Esophagus muscularis mucosa (tissue), 4 donors: ENCODE measurements at regions not wholly inside any gene's neighbourhood (a gene's known extent, or its start where the extent isn't known, plus 50 kb on each side); places are given as distances from the start of the nearest gene placed in this dataset.

Source experiments
- DNase-seq: peaks from one replicate; pipeline ENCODE4 v3.0.0-alpha.2; 2017; ENCODE audit errors: extremely low spot score
- H3K27ac ChIP-seq, 4 donors: fragments of 200-600 bp; sonication (generic); replicated peaks in 1 of 4; 1 replicate in 3 of 4; 2 replicates in 1 of 4; pipeline ENCODE4 v1.5.1; 2016 to 2019; ENCODE audit warnings: mild to moderate bottlenecking in 1 of 4
- H3K27me3 ChIP-seq, 4 donors: fragments of 200-600 bp; sonication (generic); one replicate each; pipeline versions ENCODE4 v1.5.1 to v1.6.0; 2016 to 2019
- H3K36me3 ChIP-seq, 4 donors: fragments of 200-600 bp; sonication (generic); one replicate each; pipeline ENCODE4 v1.5.1; 2016 to 2019
- H3K4me1 ChIP-seq, 4 donors: fragments of 200-600 bp; sonication (generic); one replicate each; pipeline ENCODE4 v1.5.1; 2016 to 2019
- H3K4me3 ChIP-seq, 4 donors: fragments of 200-600 bp; sonication (generic); 1 replicate in 2 of 4; 2 replicates in 2 of 4; pipeline ENCODE4 v1.5.1; 2016 to 2019; ENCODE audit warnings: mild to moderate bottlenecking in 4 of 4, moderate library complexity in 1 of 4
- H3K9me3 ChIP-seq, 4 donors: fragments of 200-600 bp; sonication (generic); 1 replicate in 3 of 4; 2 replicates in 1 of 4; pipeline ENCODE4 v1.5.1; 2016 to 2019
- EP300 ChIP-seq: sonication (generic); formaldehyde crosslinking; IDR thresholded peaks from one replicate; pipeline ENCODE4 v1.6.1; 2017; ENCODE audit warnings: antibody characterized with exemption
- POLR2A ChIP-seq: fragments of 450-650 bp; IDR thresholded peaks from one replicate; pipeline ENCODE4 v1.6.1; 2017; ENCODE audit warnings: antibody characterized with exemption, moderate library complexity, mild to moderate bottlenecking, low read depth
- POLR2AphosphoS5 ChIP-seq, 2 donors: sonication (generic); formaldehyde crosslinking; IDR thresholded peaks; one replicate each; pipeline ENCODE4 v1.6.1; 2017; ENCODE audit warnings: antibody characterized with exemption in 2 of 2
- WGBS: methylation state at CpG from one replicate; pipeline ENCODE4 v1.1.5; 2018; 5-methylcytosine and 5-hydroxymethylcytosine counted together
- intact Hi-C: fragments of 100-400 bp; cut with DNase I; formaldehyde crosslinking; loops from one replicate; pipeline ENCODE4 v1.15.1; 2023
- TF ChIP-seq, protein P1 (sequence below), 3 experiments: fragments of 200-600 bp in 2 of 3; fragments of 450-650 bp in 1 of 3; sonication (generic) in 2 of 3; IDR thresholded peaks; one replicate each; pipeline ENCODE4 v1.5.1; 2017 to 2019; ENCODE audit warnings: antibody characterized with exemption in 3 of 3, mild to moderate bottlenecking in 2 of 3, moderate library complexity in 1 of 3

DNA sequence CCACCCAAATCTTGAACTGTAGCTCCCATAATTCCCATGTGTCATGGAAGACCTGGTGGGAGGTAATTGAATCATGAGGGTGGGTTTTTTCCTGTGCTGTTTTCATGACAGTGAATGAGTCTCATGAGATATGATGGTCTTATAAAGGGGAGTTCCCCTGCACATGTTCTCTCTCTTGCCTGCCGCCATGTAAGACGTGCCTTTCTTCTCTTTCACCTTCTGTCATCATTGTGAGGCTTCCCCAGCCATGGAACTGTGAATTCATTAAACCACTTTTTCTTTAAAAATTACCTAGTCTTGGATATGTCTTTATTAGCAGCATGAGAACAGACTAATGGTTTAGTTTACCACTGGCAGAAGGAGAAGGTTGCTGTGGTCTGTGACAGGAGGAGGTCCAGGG lies 111.5 kb upstream of the RAB18 start:
- H3K4me3 ChIP-seq: no peak overlapping the region
- no peak overlapping the region for H3K27ac ChIP-seq
- no peaks in the 10 kb centered on the region for H3K36me3 ChIP-seq
- TF ChIP-seq POLR2A (no peak), POLR2AphosphoS5 (IDR thresholded peaks at IDR 0.05) (no peak), EP300 (no peak)
- TF ChIP-seq, protein P1, sequence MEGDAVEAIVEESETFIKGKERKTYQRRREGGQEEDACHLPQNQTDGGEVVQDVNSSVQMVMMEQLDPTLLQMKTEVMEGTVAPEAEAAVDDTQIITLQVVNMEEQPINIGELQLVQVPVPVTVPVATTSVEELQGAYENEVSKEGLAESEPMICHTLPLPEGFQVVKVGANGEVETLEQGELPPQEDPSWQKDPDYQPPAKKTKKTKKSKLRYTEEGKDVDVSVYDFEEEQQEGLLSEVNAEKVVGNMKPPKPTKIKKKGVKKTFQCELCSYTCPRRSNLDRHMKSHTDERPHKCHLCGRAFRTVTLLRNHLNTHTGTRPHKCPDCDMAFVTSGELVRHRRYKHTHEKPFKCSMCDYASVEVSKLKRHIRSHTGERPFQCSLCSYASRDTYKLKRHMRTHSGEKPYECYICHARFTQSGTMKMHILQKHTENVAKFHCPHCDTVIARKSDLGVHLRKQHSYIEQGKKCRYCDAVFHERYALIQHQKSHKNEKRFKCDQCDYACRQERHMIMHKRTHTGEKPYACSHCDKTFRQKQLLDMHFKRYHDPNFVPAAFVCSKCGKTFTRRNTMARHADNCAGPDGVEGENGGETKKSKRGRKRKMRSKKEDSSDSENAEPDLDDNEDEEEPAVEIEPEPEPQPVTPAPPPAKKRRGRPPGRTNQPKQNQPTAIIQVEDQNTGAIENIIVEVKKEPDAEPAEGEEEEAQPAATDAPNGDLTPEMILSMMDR (IDR thresholded peaks at IDR 0.05): no peak
- intact Hi-C loops: no loop called here
- H3K9me3 ChIP-seq: no peaks in the 10 kb centered on the region
- WGBS: 98% methylated on average over 2 of the region's 2 CpGs
- DNase-seq: no peak
- no peaks in the 10 kb centered on the region for H3K27me3 ChIP-seq
- H3K4me1 ChIP-seq: no peaks in the 10 kb centered on the region

DNA sequence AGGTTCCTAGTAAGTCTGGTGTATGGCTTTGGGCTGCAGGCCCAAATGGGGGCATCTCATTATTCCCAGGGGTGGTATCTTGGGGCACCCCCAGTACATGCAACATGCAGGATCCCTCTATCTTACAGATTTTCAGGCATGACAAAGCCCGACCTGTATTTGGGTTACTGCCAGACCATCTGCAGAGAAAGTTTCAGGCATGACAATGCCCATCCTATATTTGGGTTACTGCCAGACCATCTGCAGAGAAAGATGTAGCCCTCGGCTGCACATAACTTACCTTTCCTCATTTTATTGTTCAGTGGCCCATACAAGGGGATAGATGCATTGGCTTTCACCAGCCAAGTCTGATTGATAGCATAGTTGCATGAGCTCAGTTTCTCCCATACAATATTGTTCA lies 112.2 kb upstream of the RAB18 start:
- TF ChIP-seq EP300: no peak
- TF ChIP-seq, protein P1 (IDR thresholded peaks at IDR 0.05): no peak
- TF ChIP-seq POLR2A: no peak
- no peak for TF ChIP-seq POLR2AphosphoS5 (IDR thresholded peaks at IDR 0.05)

DNA sequence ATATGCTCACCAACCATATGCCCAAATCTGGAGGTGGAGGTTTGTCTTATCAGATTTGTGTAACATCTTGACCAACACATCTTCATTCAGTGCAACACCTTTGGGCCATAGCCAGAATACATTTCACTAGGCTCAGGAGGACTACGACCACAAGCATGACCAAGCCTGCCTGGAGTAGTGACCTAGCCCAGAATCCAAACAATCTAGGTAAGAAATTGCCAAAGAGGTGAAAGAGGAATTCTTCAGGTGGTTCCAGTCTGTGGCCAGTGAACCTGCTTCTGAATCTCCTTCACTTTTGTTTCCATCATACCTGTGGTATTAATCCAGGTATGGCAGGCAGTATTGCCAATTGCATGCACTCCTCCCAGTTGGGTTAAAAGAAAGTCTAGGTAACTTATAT lies 112.8 kb upstream of the RAB18 start:
- H3K27ac ChIP-seq: no peak overlapping the region
- no peak for DNase-seq
- intact Hi-C loops: no loop called here
- H3K4me1 ChIP-seq: no peaks in the 10 kb centered on the region
- 60% methylated on average over 1 of the region's 1 CpG for WGBS
- no peak overlapping the region for H3K4me3 ChIP-seq
- H3K9me3 ChIP-seq: no peaks in the 10 kb centered on the region
- no peaks in the 10 kb centered on the region for H3K36me3 ChIP-seq
- no peaks in the 10 kb centered on the region for H3K27me3 ChIP-seq
- no peak for TF ChIP-seq EP300
- TF ChIP-seq POLR2AphosphoS5 (IDR thresholded peaks at IDR 0.05): no peak
- TF ChIP-seq, protein P1 (IDR thresholded peaks at IDR 0.05): no peak
- TF ChIP-seq POLR2A: no peak

More for the DNA sequence above, 112.2 kb upstream of the RAB18 start:
- Histone ChIP-seq H3K27me3 (no peaks in the 10 kb centered on the region), H3K27ac (no peak overlapping the region), H3K4me3 (no peak overlapping the region), H3K9me3 (no peaks in the 10 kb centered on the region), H3K4me1 (no peaks in the 10 kb centered on the region), H3K36me3 (no peaks in the 10 kb centered on the region)
- DNase-seq: no peak
- WGBS: 71% methylated on average over 2 of the region's 2 CpGs
- intact Hi-C loops: no loop called here

DNA sequence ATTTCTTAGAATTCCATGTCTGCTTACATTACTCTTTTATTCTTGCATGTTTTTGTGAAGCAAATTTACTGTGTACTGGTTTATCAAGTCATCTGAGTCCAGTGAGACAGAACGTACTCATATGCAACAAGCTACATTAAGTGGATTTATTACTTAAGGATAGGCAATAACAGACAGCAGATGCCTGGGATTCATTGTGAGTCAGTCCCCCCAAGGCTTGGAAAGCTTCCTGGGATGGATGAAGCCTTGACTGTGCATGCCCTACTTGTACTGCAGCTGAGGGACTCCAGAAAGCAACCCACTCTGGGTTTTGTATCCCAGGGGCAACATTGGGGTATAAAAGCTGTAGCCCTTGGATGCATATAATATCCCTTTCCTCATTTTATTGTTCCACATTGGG lies 113.4 kb upstream of the RAB18 start:
- Histone ChIP-seq H3K27me3 (no peaks in the 10 kb centered on the region), H3K4me1 (no peaks in the 10 kb centered on the region), H3K9me3 (no peaks in the 10 kb centered on the region), H3K36me3 (no peaks in the 10 kb centered on the region), H3K27ac (no peak overlapping the region), H3K4me3 (no peak overlapping the region)
- intact Hi-C loops: no loop called here
- WGBS: 81% methylated on average over 1 of the region's 1 CpG
- DNase-seq: no peak
- TF ChIP-seq, protein P1 (IDR thresholded peaks at IDR 0.05): no peak
- no peak for TF ChIP-seq POLR2AphosphoS5 (IDR thresholded peaks at IDR 0.05)
- no peak for TF ChIP-seq EP300
- TF ChIP-seq POLR2A: no peak

DNA sequence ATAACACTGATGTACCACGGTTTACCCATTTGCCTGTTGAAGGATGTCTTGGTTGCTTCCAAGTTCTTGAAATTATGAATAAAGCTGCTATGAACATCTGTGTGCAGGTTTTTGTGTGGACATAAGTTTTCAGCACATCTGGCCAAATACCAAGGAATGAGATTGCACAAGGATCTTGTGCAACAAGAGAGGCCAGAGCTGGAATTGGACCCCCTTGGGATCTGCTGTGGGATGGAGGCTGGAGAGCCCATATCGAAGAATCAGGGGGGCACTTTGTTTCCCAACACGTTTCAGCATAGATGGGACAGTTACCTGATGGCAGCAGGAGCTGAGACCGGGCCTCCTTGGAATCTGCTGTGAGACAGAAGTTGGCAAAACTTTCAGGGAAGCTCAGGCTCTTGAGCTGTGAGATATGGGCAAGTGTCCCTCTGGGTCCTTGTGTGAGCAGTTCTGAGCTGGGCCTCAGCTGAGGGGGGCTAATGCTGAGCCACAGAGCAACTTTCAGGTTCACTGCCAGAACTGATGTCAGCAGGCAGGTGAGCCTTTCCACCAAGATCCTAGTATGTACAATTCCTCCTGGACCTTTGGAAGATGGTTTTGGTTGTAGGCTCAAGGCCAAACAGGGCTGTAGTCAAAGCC lies 115.2 kb upstream of the RAB18 start:
- no peak for TF ChIP-seq EP300
- TF ChIP-seq, protein P1 (IDR thresholded peaks at IDR 0.05): no peak
- TF ChIP-seq POLR2AphosphoS5 (IDR thresholded peaks at IDR 0.05): no peak
- no peak for TF ChIP-seq POLR2A
- Histone ChIP-seq H3K4me3 (no peak overlapping the region), H3K36me3 (no peaks in the 10 kb centered on the region), H3K4me1 (no peaks in the 10 kb centered on the region), H3K27ac (no peak overlapping the region), H3K9me3 (no peaks in the 10 kb centered on the region), H3K27me3 (no peaks in the 10 kb centered on the region)
- intact Hi-C loops: no loop called here
- 72% methylated on average over 4 of the region's 4 CpGs for WGBS
- no peak for DNase-seq
